Prostate gland (tissue), 2 donors: ENCODE measurements at regions not wholly inside any gene's neighbourhood (a gene's known extent, or its start where the extent isn't known, plus 50 kb on each side); places are given as distances from the start of the nearest gene placed in this dataset.

Experiments used
- POLR2A ChIP-seq: fragments of 450-650 bp; IDR thresholded peaks from one replicate; pipeline ENCODE4 v1.6.1; 2016; ENCODE audit warnings: antibody characterized with exemption, mild to moderate bottlenecking
- POLR2AphosphoS5 ChIP-seq: sonication (generic); formaldehyde crosslinking; IDR thresholded peaks from one replicate; pipeline ENCODE4 v1.6.1; 2017; ENCODE audit warnings: antibody characterized with exemption
- TF ChIP-seq, protein P1 (sequence below), 4 experiments: fragments of 200-600 bp in 2 of 4; fragments of 450-650 bp in 2 of 4; sonication (generic) in 2 of 4; IDR thresholded peaks; 1 replicate in 3 of 4; 2 replicates in 1 of 4; pipeline ENCODE4 v1.5.1; 2016 to 2019; ENCODE audit warnings: antibody characterized with exemption in 4 of 4, mild to moderate bottlenecking in 2 of 4, moderate library complexity in 2 of 4

DNA sequence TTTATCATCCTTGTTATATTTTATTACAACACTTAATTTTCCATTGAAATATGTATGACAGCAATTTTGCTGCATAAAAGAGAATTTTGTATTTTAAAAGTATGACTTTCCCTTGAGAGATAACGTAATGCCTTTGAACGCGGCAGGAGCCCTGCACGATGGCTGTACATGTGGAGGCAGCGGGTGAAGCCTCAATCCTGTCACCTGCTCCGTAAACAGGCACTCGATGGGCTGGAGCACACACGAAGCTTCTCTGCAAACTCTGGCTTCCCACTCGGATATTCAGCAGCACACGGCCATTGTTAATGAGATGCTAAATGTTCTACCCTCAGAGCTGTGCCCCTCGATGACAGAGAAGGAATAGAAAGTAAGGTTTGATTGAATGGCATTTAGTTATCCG is 184.4 kb downstream of the RTP5 start:
- TF ChIP-seq, protein P1, sequence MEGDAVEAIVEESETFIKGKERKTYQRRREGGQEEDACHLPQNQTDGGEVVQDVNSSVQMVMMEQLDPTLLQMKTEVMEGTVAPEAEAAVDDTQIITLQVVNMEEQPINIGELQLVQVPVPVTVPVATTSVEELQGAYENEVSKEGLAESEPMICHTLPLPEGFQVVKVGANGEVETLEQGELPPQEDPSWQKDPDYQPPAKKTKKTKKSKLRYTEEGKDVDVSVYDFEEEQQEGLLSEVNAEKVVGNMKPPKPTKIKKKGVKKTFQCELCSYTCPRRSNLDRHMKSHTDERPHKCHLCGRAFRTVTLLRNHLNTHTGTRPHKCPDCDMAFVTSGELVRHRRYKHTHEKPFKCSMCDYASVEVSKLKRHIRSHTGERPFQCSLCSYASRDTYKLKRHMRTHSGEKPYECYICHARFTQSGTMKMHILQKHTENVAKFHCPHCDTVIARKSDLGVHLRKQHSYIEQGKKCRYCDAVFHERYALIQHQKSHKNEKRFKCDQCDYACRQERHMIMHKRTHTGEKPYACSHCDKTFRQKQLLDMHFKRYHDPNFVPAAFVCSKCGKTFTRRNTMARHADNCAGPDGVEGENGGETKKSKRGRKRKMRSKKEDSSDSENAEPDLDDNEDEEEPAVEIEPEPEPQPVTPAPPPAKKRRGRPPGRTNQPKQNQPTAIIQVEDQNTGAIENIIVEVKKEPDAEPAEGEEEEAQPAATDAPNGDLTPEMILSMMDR (IDR thresholded peaks at IDR 0.05) = no peak
- TF ChIP-seq POLR2A = no peak
- TF ChIP-seq POLR2AphosphoS5 = no peak
